ENCODE measurements at regions not wholly inside any gene's neighbourhood (a gene's known extent, or its start where the extent isn't known, plus 50 kb on each side); places are given as distances from the start of the nearest gene placed in this dataset.

- DNase-seq, result no peak
- H3K4me3 ChIP-seq, result no peak overlapping the region
- WGBS, 2 donors, result 50 to 89% methylated on average over 1 of the region's 1 CpG
Measured at GRCh38 chr14:53896726-53897125, 59.9 kb downstream of the BMP4 start.

GRCh38 chr14:53894456-53894855, 62.2 kb downstream of the BMP4 start:
- Histone ChIP-seq H3K4me3 (no peak overlapping the region), H3K4me1 (no peaks in the 10 kb centered on the region), H3K36me3 (ENCODE audit: low read depth, missing control alignments) (no peaks in the 10 kb centered on the region), H3K9me3 (no peaks in the 10 kb centered on the region), H3K27me3 (no peaks in the 10 kb centered on the region), H3K27ac (no peak overlapping the region)
- no peak for DNase-seq
- no peak for TF ChIP-seq POLR2A (IDR thresholded peaks at IDR 0.05)
- no peak for TF ChIP-seq CTCF (IDR thresholded peaks at IDR 0.05)
- 50 to 56% methylated on average over 2 of the region's 2 CpGs for WGBS, 2 donors
- intact Hi-C loops (cut with DNase I; ENCODE audit: low total_unique reads), result no loop called here

More at GRCh38 chr14:53896726-53897125, 59.9 kb downstream of the BMP4 start:
- TF ChIP-seq POLR2A (IDR thresholded peaks at IDR 0.05) (no peak), CTCF (IDR thresholded peaks at IDR 0.05) (no peak)
- Histone ChIP-seq H3K27me3 (no peaks in the 10 kb centered on the region), H3K27ac (no peak overlapping the region), H3K36me3 (ENCODE audit: low read depth, missing control alignments) (no peaks in the 10 kb centered on the region), H3K4me1 (no peaks in the 10 kb centered on the region), H3K9me3 (no peaks in the 10 kb centered on the region)
- intact Hi-C loops (cut with DNase I; ENCODE audit: low total_unique reads), result no loop called here

- H3K4me1 ChIP-seq, result no peaks in the 10 kb centered on the region
- no peak for DNase-seq
- no peaks in the 10 kb centered on the region for H3K9me3 ChIP-seq
- no peaks in the 10 kb centered on the region for H3K36me3 ChIP-seq (ENCODE audit: low read depth, missing control alignments)
- no peak for TF ChIP-seq CTCF (IDR thresholded peaks at IDR 0.05)
- no peak for TF ChIP-seq POLR2A (IDR thresholded peaks at IDR 0.05)
- intact Hi-C loops (cut with DNase I; ENCODE audit: low total_unique reads), result no loop called here
- 95 to 98% methylated on average over 2 of the region's 2 CpGs for WGBS, 2 donors
- no peak overlapping the region for H3K27ac ChIP-seq
- no peak overlapping the region for H3K4me3 ChIP-seq
- no peaks in the 10 kb centered on the region for H3K27me3 ChIP-seq
Measured at GRCh38 chr14:53893374-53893773, 63.3 kb downstream of the BMP4 start.

GRCh38 chr14:53890611-53891101, 66.0 kb downstream of the BMP4 start:
- no peaks in the 10 kb centered on the region for H3K36me3 ChIP-seq (ENCODE audit: low read depth, missing control alignments)
- intact Hi-C loops (cut with DNase I; ENCODE audit: low total_unique reads), result no loop called here
- no peak for DNase-seq
- H3K9me3 ChIP-seq, result no peaks in the 10 kb centered on the region
- 56 to 68% methylated on average over 3 of the region's 3 CpGs for WGBS, 2 donors
- H3K27ac ChIP-seq, result no peak overlapping the region
- H3K4me3 ChIP-seq, result no peak overlapping the region
- H3K27me3 ChIP-seq, result no peaks in the 10 kb centered on the region
- TF ChIP-seq POLR2A (IDR thresholded peaks at IDR 0.05) (no peak), CTCF (IDR thresholded peaks at IDR 0.05) (no peak)
- no peaks in the 10 kb centered on the region for H3K4me1 ChIP-seq

Measured in testis (tissue), 2 donors.